ENCODE measurements at regions not wholly inside any gene's neighbourhood (a gene's known extent, or its start where the extent isn't known, plus 50 kb on each side); places are given as distances from the start of the nearest gene placed in this dataset.

- no peak overlapping the region for H3K27ac Mint-ChIP-seq (ENCODE audit: unreplicated experiment)
- no peak for FAIRE-seq
- no peak overlapping the region for H3K4me3 ChIP-seq (ENCODE audit: insufficient read depth, low read depth, low read length)
- H3K9me3 Mint-ChIP-seq (ENCODE audit: unreplicated experiment), result no peaks in the 10 kb centered on the region
- H3K27me3 ChIP-seq (ENCODE audit: insufficient read depth, low read length), result no peaks in the 10 kb centered on the region
- no peak overlapping the region for H3K4me3 Mint-ChIP-seq (ENCODE audit: unreplicated experiment)
- no peaks in the 10 kb centered on the region for H3K27me3 Mint-ChIP-seq (ENCODE audit: low read depth, unreplicated experiment)
- H3K4me1 Mint-ChIP-seq (ENCODE audit: low read depth, unreplicated experiment), result peaks cover 35% of the 10 kb centered on the region
- no peaks in the 10 kb centered on the region for H3K36me3 Mint-ChIP-seq (ENCODE audit: low read depth, unreplicated experiment)
- no peak overlapping the region for H2AFZ ChIP-seq (ENCODE audit: low read depth, low read length)
- no peaks in the 10 kb centered on the region for H3K9me3 ChIP-seq (ENCODE audit: insufficient read depth, low read depth, low read length)
- peak overlapping the region; percentile 14 for H3K4me2 ChIP-seq (ENCODE audit: low read length)
- H4K20me1 ChIP-seq (ENCODE audit: insufficient read depth, low read length), result no peaks in the 10 kb centered on the region
- H3K79me2 ChIP-seq (ENCODE audit: insufficient read depth, low read length), result no peaks in the 10 kb centered on the region
- H3K36me3 ChIP-seq (ENCODE audit: insufficient read depth, low read length), result no peaks in the 10 kb centered on the region
- no peak overlapping the region for H3K27ac ChIP-seq (ENCODE audit: low read depth, low read length)
- TF ChIP-seq CTCF (IDR thresholded peaks at IDR 0.05; ENCODE audit: insufficient read depth, low read depth, low read length) (no peak), EZH2 (IDR thresholded peaks at IDR 0.05; ENCODE audit: insufficient read depth, low read length) (no peak)
- no peak overlapping the region for H3K9ac ChIP-seq (ENCODE audit: low read length)
- peak; percentile 54 for DNase-seq (ENCODE audit: low read depth)
- H3K4me1 ChIP-seq (ENCODE audit: insufficient read depth, low read length), result peaks cover 10% of the 10 kb centered on the region
Observed at GRCh38 chr2:47309952-47310800, 58.9 kb upstream of the EPCAM start.

- peaks cover 10% of the 10 kb centered on the region for H3K4me1 ChIP-seq (ENCODE audit: insufficient read depth, low read length)
- H3K36me3 Mint-ChIP-seq (ENCODE audit: low read depth, unreplicated experiment), result no peaks in the 10 kb centered on the region
- H3K4me3 ChIP-seq (ENCODE audit: insufficient read depth, low read depth, low read length), result no peak overlapping the region
- no peak overlapping the region for H2AFZ ChIP-seq (ENCODE audit: low read depth, low read length)
- no peak overlapping the region for H3K27ac ChIP-seq (ENCODE audit: low read depth, low read length)
- H3K4me1 Mint-ChIP-seq (ENCODE audit: low read depth, unreplicated experiment), result peaks cover 35% of the 10 kb centered on the region
- no peaks in the 10 kb centered on the region for H3K9me3 ChIP-seq (ENCODE audit: insufficient read depth, low read depth, low read length)
- no peak overlapping the region for H3K9ac ChIP-seq (ENCODE audit: low read length)
- H3K27me3 Mint-ChIP-seq (ENCODE audit: low read depth, unreplicated experiment), result no peaks in the 10 kb centered on the region
- H3K36me3 ChIP-seq (ENCODE audit: insufficient read depth, low read length), result no peaks in the 10 kb centered on the region
- no peak overlapping the region for H3K4me2 ChIP-seq (ENCODE audit: low read length)
- no peaks in the 10 kb centered on the region for H3K9me3 Mint-ChIP-seq (ENCODE audit: unreplicated experiment)
- DNase-seq (ENCODE audit: low read depth), result no peak
- no peaks in the 10 kb centered on the region for H3K27me3 ChIP-seq (ENCODE audit: insufficient read depth, low read length)
- no peak for FAIRE-seq
- H4K20me1 ChIP-seq (ENCODE audit: insufficient read depth, low read length), result no peaks in the 10 kb centered on the region
- H3K79me2 ChIP-seq (ENCODE audit: insufficient read depth, low read length), result no peaks in the 10 kb centered on the region
- H3K4me3 Mint-ChIP-seq (ENCODE audit: unreplicated experiment), result no peak overlapping the region
- no peak overlapping the region for H3K27ac Mint-ChIP-seq (ENCODE audit: unreplicated experiment)
- TF ChIP-seq CTCF (IDR thresholded peaks at IDR 0.05; ENCODE audit: insufficient read depth, low read depth, low read length) (no peak), EZH2 (IDR thresholded peaks at IDR 0.05; ENCODE audit: insufficient read depth, low read length) (no peak)
Observed at GRCh38 chr2:47309472-47309951, 59.6 kb upstream of the EPCAM start.

GRCh38 chr2:47307066-47307465, 62.0 kb upstream of the EPCAM start:
- Histone ChIP-seq H3K4me2 (ENCODE audit: low read length) (no peak overlapping the region), H3K79me2 (ENCODE audit: insufficient read depth, low read length) (no peaks in the 10 kb centered on the region), H3K4me3 (ENCODE audit: insufficient read depth, low read depth, low read length) (no peak overlapping the region), H3K9ac (ENCODE audit: low read length) (no peak overlapping the region), H3K4me1 (ENCODE audit: insufficient read depth, low read length) (peaks cover 10% of the 10 kb centered on the region), H3K27me3 (ENCODE audit: insufficient read depth, low read length) (no peaks in the 10 kb centered on the region), H3K36me3 (ENCODE audit: insufficient read depth, low read length) (no peaks in the 10 kb centered on the region), H3K27ac (ENCODE audit: low read depth, low read length) (no peak overlapping the region), H3K9me3 (ENCODE audit: insufficient read depth, low read depth, low read length) (no peaks in the 10 kb centered on the region), H2AFZ (ENCODE audit: low read depth, low read length) (no peak overlapping the region), H4K20me1 (ENCODE audit: insufficient read depth, low read length) (no peaks in the 10 kb centered on the region)
- Mint-ChIP-seq H3K4me3 (ENCODE audit: unreplicated experiment) (no peak overlapping the region), H3K27me3 (ENCODE audit: low read depth, unreplicated experiment) (peaks cover 2% of the 10 kb centered on the region), H3K36me3 (ENCODE audit: low read depth, unreplicated experiment) (no peaks in the 10 kb centered on the region), H3K4me1 (ENCODE audit: low read depth, unreplicated experiment) (peaks cover 34% of the 10 kb centered on the region), H3K9me3 (ENCODE audit: unreplicated experiment) (no peaks in the 10 kb centered on the region), H3K27ac (ENCODE audit: unreplicated experiment) (peak overlapping the region; percentile 19)
- FAIRE-seq (no peak), DNase-seq (ENCODE audit: low read depth) (no peak)
- TF ChIP-seq EZH2 (IDR thresholded peaks at IDR 0.05; ENCODE audit: insufficient read depth, low read length), result no peak
